ENCODE measurements at regions not wholly inside any gene's neighbourhood (a gene's known extent, or its start where the extent isn't known, plus 50 kb on each side); places are given as distances from the start of the nearest gene placed in this dataset.

GRCh38 chr1:189349607-189350006 is 1128.1 kb downstream of the BRINP3 start:
- DNase-seq (ENCODE audit: low spot score), result no peak

GRCh38 chr1:189350983-189351616 is 1126.6 kb downstream of the BRINP3 start:
- DNase-seq (ENCODE audit: low spot score), result no peak

GRCh38 chr1:189351960-189352359 is 1125.7 kb downstream of the BRINP3 start:
- DNase-seq (ENCODE audit: low spot score), result no peak

GRCh38 chr1:189356206-189356605 is 1121.5 kb downstream of the BRINP3 start:
- no peak for DNase-seq (ENCODE audit: low spot score)

- DNase-seq (ENCODE audit: low spot score), result no peak
These were observed 1120.3 kb downstream of the BRINP3 start for GRCh38 chr1:189357317-189357716.

- DNase-seq (ENCODE audit: low spot score), result no peak
These were observed 1108.1 kb downstream of the BRINP3 start for GRCh38 chr1:189369612-189370011.

GRCh38 chr1:189374816-189375215 is 1102.8 kb downstream of the BRINP3 start:
- no peak for DNase-seq (ENCODE audit: low spot score)

GRCh38 chr1:189405419-189405818 is 1072.2 kb downstream of the BRINP3 start:
- no peak for DNase-seq (ENCODE audit: low spot score)

GRCh38 chr1:189409774-189410173 is 1067.9 kb downstream of the BRINP3 start:
- DNase-seq (ENCODE audit: low spot score), result no peak

GRCh38 chr1:189424746-189425331 is 1052.8 kb downstream of the BRINP3 start:
- DNase-seq (ENCODE audit: low spot score), result no peak

GRCh38 chr1:189429610-189430009 is 1048.1 kb downstream of the BRINP3 start:
- DNase-seq (ENCODE audit: low spot score), result no peak

- DNase-seq (ENCODE audit: low spot score), result no peak
These were observed 1046.2 kb downstream of the BRINP3 start for GRCh38 chr1:189431447-189431846.

- DNase-seq (ENCODE audit: low spot score), result no peak
These were observed 1044.9 kb downstream of the BRINP3 start for GRCh38 chr1:189432753-189433152.

GRCh38 chr1:189434461-189434860 is 1043.2 kb downstream of the BRINP3 start:
- no peak for DNase-seq (ENCODE audit: low spot score)

- DNase-seq (ENCODE audit: low spot score), result no peak
These were observed 1042.3 kb downstream of the BRINP3 start for GRCh38 chr1:189435398-189435797.

- no peak for DNase-seq (ENCODE audit: low spot score)
These were observed 1038.9 kb downstream of the BRINP3 start for GRCh38 chr1:189438808-189439207.

- DNase-seq (ENCODE audit: low spot score), result no peak
These were observed 1014.5 kb downstream of the BRINP3 start for GRCh38 chr1:189463166-189463565.

GRCh38 chr1:189496768-189497167 is 980.9 kb downstream of the BRINP3 start:
- DNase-seq (ENCODE audit: low spot score), result no peak

GRCh38 chr1:189499736-189500135 is 977.9 kb downstream of the BRINP3 start:
- DNase-seq (ENCODE audit: low spot score), result no peak

GRCh38 chr1:189500778-189501177 is 976.9 kb downstream of the BRINP3 start:
- DNase-seq (ENCODE audit: low spot score), result no peak

- no peak for DNase-seq (ENCODE audit: low spot score)
These were observed 966.8 kb downstream of the BRINP3 start for GRCh38 chr1:189510827-189511226.

GRCh38 chr1:189513091-189513490 is 964.6 kb downstream of the BRINP3 start:
- no peak for DNase-seq (ENCODE audit: low spot score)

GRCh38 chr1:189522441-189522840 is 955.2 kb downstream of the BRINP3 start:
- no peak for DNase-seq (ENCODE audit: low spot score)

GRCh38 chr1:189524501-189524900 is 953.2 kb downstream of the BRINP3 start:
- no peak for DNase-seq (ENCODE audit: low spot score)

All from AG20443 (cell line).